ENCODE measurements at regions not wholly inside any gene's neighbourhood (a gene's known extent, or its start where the extent isn't known, plus 50 kb on each side); places are given as distances from the start of the nearest gene placed in this dataset.

- Histone ChIP-seq H3K4me1 (ENCODE audit: control insufficient read depth, insufficient read depth, low read length) (no peaks in the 10 kb centered on the region), H3K27me3 (ENCODE audit: control insufficient read depth, insufficient read depth, low read length, poor library complexity, severe bottlenecking) (no peaks in the 10 kb centered on the region), H3K27ac (ENCODE audit: insufficient read depth, low read depth, low read length, poor library complexity, severe bottlenecking) (no peak overlapping the region), H3K4me3 (ENCODE audit: insufficient read depth, low read depth, low read length) (no peak overlapping the region), H3K36me3 (ENCODE audit: control insufficient read depth, insufficient read depth, low read length) (no peaks in the 10 kb centered on the region), H3K9me3 (ENCODE audit: control insufficient read depth, low read length) (no peaks in the 10 kb centered on the region)
- 95 to 98% methylated on average over 7 of the region's 7 CpGs for WGBS, 2 experiments
Measured at GRCh38 chr13:73325723-73326558, 267.1 kb downstream of the KLF5 start.

GRCh38 chr13:73324842-73325722, 266.3 kb downstream of the KLF5 start:
- H3K4me3 ChIP-seq (ENCODE audit: insufficient read depth, low read depth, low read length) = no peak overlapping the region
- no peaks in the 10 kb centered on the region for H3K27me3 ChIP-seq (ENCODE audit: control insufficient read depth, insufficient read depth, low read length, poor library complexity, severe bottlenecking)
- no peaks in the 10 kb centered on the region for H3K9me3 ChIP-seq (ENCODE audit: control insufficient read depth, low read length)
- no peaks in the 10 kb centered on the region for H3K4me1 ChIP-seq (ENCODE audit: control insufficient read depth, insufficient read depth, low read length)
- H3K36me3 ChIP-seq (ENCODE audit: control insufficient read depth, insufficient read depth, low read length) = no peaks in the 10 kb centered on the region
- H3K27ac ChIP-seq (ENCODE audit: insufficient read depth, low read depth, low read length, poor library complexity, severe bottlenecking) = no peak overlapping the region
- 87 to 92% methylated on average over 7 to 9 of the region's 10 CpGs for WGBS, 2 experiments

GRCh38 chr13:73323615-73324014, 264.8 kb downstream of the KLF5 start:
- Histone ChIP-seq H3K4me1 (ENCODE audit: control insufficient read depth, insufficient read depth, low read length) (no peaks in the 10 kb centered on the region), H3K36me3 (ENCODE audit: control insufficient read depth, insufficient read depth, low read length) (no peaks in the 10 kb centered on the region), H3K9me3 (ENCODE audit: control insufficient read depth, low read length) (no peaks in the 10 kb centered on the region), H3K27me3 (ENCODE audit: control insufficient read depth, insufficient read depth, low read length, poor library complexity, severe bottlenecking) (no peaks in the 10 kb centered on the region), H3K27ac (ENCODE audit: insufficient read depth, low read depth, low read length, poor library complexity, severe bottlenecking) (no peak overlapping the region), H3K4me3 (ENCODE audit: insufficient read depth, low read depth, low read length) (no peak overlapping the region)
- 83 to 96% methylated on average over 1 of the region's 1 CpG for WGBS, 2 experiments

GRCh38 chr13:73321043-73321442, 262.2 kb downstream of the KLF5 start:
- H3K4me1 ChIP-seq (ENCODE audit: control insufficient read depth, insufficient read depth, low read length) = no peaks in the 10 kb centered on the region
- no peaks in the 10 kb centered on the region for H3K27me3 ChIP-seq (ENCODE audit: control insufficient read depth, insufficient read depth, low read length, poor library complexity, severe bottlenecking)
- no peak overlapping the region for H3K27ac ChIP-seq (ENCODE audit: insufficient read depth, low read depth, low read length, poor library complexity, severe bottlenecking)
- WGBS, 2 experiments = 97 to 100% methylated on average over 2 of the region's 2 CpGs
- H3K36me3 ChIP-seq (ENCODE audit: control insufficient read depth, insufficient read depth, low read length) = no peaks in the 10 kb centered on the region
- H3K4me3 ChIP-seq (ENCODE audit: insufficient read depth, low read depth, low read length) = no peak overlapping the region
- H3K9me3 ChIP-seq (ENCODE audit: control insufficient read depth, low read length) = no peaks in the 10 kb centered on the region

- no peaks in the 10 kb centered on the region for H3K4me1 ChIP-seq (ENCODE audit: control insufficient read depth, insufficient read depth, low read length)
- no peaks in the 10 kb centered on the region for H3K27me3 ChIP-seq (ENCODE audit: control insufficient read depth, insufficient read depth, low read length, poor library complexity, severe bottlenecking)
- no peaks in the 10 kb centered on the region for H3K36me3 ChIP-seq (ENCODE audit: control insufficient read depth, insufficient read depth, low read length)
- H3K9me3 ChIP-seq (ENCODE audit: control insufficient read depth, low read length) = no peaks in the 10 kb centered on the region
- 100% methylated on average over 2 of the region's 2 CpGs for WGBS, 2 experiments
- no peak overlapping the region for H3K4me3 ChIP-seq (ENCODE audit: insufficient read depth, low read depth, low read length)
- no peak overlapping the region for H3K27ac ChIP-seq (ENCODE audit: insufficient read depth, low read depth, low read length, poor library complexity, severe bottlenecking)
Measured at GRCh38 chr13:73317140-73317539, 258.3 kb downstream of the KLF5 start.

- WGBS, 2 experiments = 88 to 100% methylated on average over 1 to 2 of the region's 2 CpGs
- Histone ChIP-seq H3K4me1 (ENCODE audit: control insufficient read depth, insufficient read depth, low read length) (no peaks in the 10 kb centered on the region), H3K4me3 (ENCODE audit: insufficient read depth, low read depth, low read length) (no peak overlapping the region), H3K27me3 (ENCODE audit: control insufficient read depth, insufficient read depth, low read length, poor library complexity, severe bottlenecking) (no peaks in the 10 kb centered on the region), H3K36me3 (ENCODE audit: control insufficient read depth, insufficient read depth, low read length) (no peaks in the 10 kb centered on the region), H3K27ac (ENCODE audit: insufficient read depth, low read depth, low read length, poor library complexity, severe bottlenecking) (no peak overlapping the region), H3K9me3 (ENCODE audit: control insufficient read depth, low read length) (no peaks in the 10 kb centered on the region)
Measured at GRCh38 chr13:73310366-73310765, 251.6 kb downstream of the KLF5 start.

GRCh38 chr13:73307481-73307880, 248.7 kb downstream of the KLF5 start:
- 97 to 100% methylated on average over 1 of the region's 1 CpG for WGBS, 2 experiments
- H3K36me3 ChIP-seq (ENCODE audit: control insufficient read depth, insufficient read depth, low read length) = no peaks in the 10 kb centered on the region
- no peaks in the 10 kb centered on the region for H3K9me3 ChIP-seq (ENCODE audit: control insufficient read depth, low read length)
- no peak overlapping the region for H3K4me3 ChIP-seq (ENCODE audit: insufficient read depth, low read depth, low read length)
- H3K4me1 ChIP-seq (ENCODE audit: control insufficient read depth, insufficient read depth, low read length) = no peaks in the 10 kb centered on the region
- no peaks in the 10 kb centered on the region for H3K27me3 ChIP-seq (ENCODE audit: control insufficient read depth, insufficient read depth, low read length, poor library complexity, severe bottlenecking)
- H3K27ac ChIP-seq (ENCODE audit: insufficient read depth, low read depth, low read length, poor library complexity, severe bottlenecking) = no peak overlapping the region

GRCh38 chr13:73306688-73307087, 247.9 kb downstream of the KLF5 start:
- Histone ChIP-seq H3K9me3 (ENCODE audit: control insufficient read depth, low read length) (no peaks in the 10 kb centered on the region), H3K36me3 (ENCODE audit: control insufficient read depth, insufficient read depth, low read length) (no peaks in the 10 kb centered on the region), H3K4me1 (ENCODE audit: control insufficient read depth, insufficient read depth, low read length) (no peaks in the 10 kb centered on the region), H3K27ac (ENCODE audit: insufficient read depth, low read depth, low read length, poor library complexity, severe bottlenecking) (no peak overlapping the region), H3K27me3 (ENCODE audit: control insufficient read depth, insufficient read depth, low read length, poor library complexity, severe bottlenecking) (no peaks in the 10 kb centered on the region), H3K4me3 (ENCODE audit: insufficient read depth, low read depth, low read length) (no peak overlapping the region)
- WGBS, 2 experiments = 85% methylated on average over 1 of the region's 1 CpG; no CpG with 5 or more reads in 1 of the 2 experiments

GRCh38 chr13:73304442-73304841, 245.6 kb downstream of the KLF5 start:
- Histone ChIP-seq H3K4me1 (ENCODE audit: control insufficient read depth, insufficient read depth, low read length) (no peaks in the 10 kb centered on the region), H3K27ac (ENCODE audit: insufficient read depth, low read depth, low read length, poor library complexity, severe bottlenecking) (no peak overlapping the region), H3K9me3 (ENCODE audit: control insufficient read depth, low read length) (no peaks in the 10 kb centered on the region), H3K27me3 (ENCODE audit: control insufficient read depth, insufficient read depth, low read length, poor library complexity, severe bottlenecking) (no peaks in the 10 kb centered on the region), H3K36me3 (ENCODE audit: control insufficient read depth, insufficient read depth, low read length) (no peaks in the 10 kb centered on the region), H3K4me3 (ENCODE audit: insufficient read depth, low read depth, low read length) (no peak overlapping the region)
- WGBS, 2 experiments = 94 to 96% methylated on average over 2 of the region's 2 CpGs

- WGBS, 2 experiments = 74 to 79% methylated on average over 3 to 6 of the region's 6 CpGs
Measured at GRCh38 chr13:73303851-73304250, 245.0 kb downstream of the KLF5 start.

More at GRCh38 chr13:73303851-73304250, 245.0 kb downstream of the KLF5 start:
- H3K4me3 ChIP-seq (ENCODE audit: insufficient read depth, low read depth, low read length) = no peak overlapping the region
- H3K9me3 ChIP-seq (ENCODE audit: control insufficient read depth, low read length) = no peaks in the 10 kb centered on the region
- no peaks in the 10 kb centered on the region for H3K4me1 ChIP-seq (ENCODE audit: control insufficient read depth, insufficient read depth, low read length)
- no peaks in the 10 kb centered on the region for H3K27me3 ChIP-seq (ENCODE audit: control insufficient read depth, insufficient read depth, low read length, poor library complexity, severe bottlenecking)
- H3K27ac ChIP-seq (ENCODE audit: insufficient read depth, low read depth, low read length, poor library complexity, severe bottlenecking) = no peak overlapping the region
- H3K36me3 ChIP-seq (ENCODE audit: control insufficient read depth, insufficient read depth, low read length) = no peaks in the 10 kb centered on the region

All from ectodermal cell (in vitro differentiated cells).